ENCODE measurements at regions not wholly inside any gene's neighbourhood (a gene's known extent, or its start where the extent isn't known, plus 50 kb on each side); places are given as distances from the start of the nearest gene placed in this dataset.

- Histone ChIP-seq H3K9me3 (peaks cover 0 to 11% (median 0%) of the 10 kb centered on the region in 8 donors), H3K4me1 (no peaks in the 10 kb centered on the region), H3K4me3 (no peak overlapping the region), H3K36me3 (no peaks in the 10 kb centered on the region), H3K27me3 (replicated peaks in 1 of 7) (no peaks in the 10 kb centered on the region), H3K27ac (no peak overlapping the region)
- TF ChIP-seq POLR2AphosphoS5 (IDR thresholded peaks at IDR 0.05) (no peak), POLR2A (IDR thresholded peaks at IDR 0.05) (no peak)
- TF ChIP-seq, protein P1, sequence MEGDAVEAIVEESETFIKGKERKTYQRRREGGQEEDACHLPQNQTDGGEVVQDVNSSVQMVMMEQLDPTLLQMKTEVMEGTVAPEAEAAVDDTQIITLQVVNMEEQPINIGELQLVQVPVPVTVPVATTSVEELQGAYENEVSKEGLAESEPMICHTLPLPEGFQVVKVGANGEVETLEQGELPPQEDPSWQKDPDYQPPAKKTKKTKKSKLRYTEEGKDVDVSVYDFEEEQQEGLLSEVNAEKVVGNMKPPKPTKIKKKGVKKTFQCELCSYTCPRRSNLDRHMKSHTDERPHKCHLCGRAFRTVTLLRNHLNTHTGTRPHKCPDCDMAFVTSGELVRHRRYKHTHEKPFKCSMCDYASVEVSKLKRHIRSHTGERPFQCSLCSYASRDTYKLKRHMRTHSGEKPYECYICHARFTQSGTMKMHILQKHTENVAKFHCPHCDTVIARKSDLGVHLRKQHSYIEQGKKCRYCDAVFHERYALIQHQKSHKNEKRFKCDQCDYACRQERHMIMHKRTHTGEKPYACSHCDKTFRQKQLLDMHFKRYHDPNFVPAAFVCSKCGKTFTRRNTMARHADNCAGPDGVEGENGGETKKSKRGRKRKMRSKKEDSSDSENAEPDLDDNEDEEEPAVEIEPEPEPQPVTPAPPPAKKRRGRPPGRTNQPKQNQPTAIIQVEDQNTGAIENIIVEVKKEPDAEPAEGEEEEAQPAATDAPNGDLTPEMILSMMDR (IDR thresholded peaks at IDR 0.05 in 8 of 11, conservative IDR thresholded peaks at IDR 0.05 in 3 of 11) = no peak
- DNase-seq = no peak
- intact Hi-C loops (cut with DNase I; ENCODE audit: low total_unique reads) = no loop called here
- 73 to 85% (median 85%) methylated on average over 7 of the region's 7 CpGs for WGBS, 5 donors
Observed at GRCh38 chr18:45228796-45229388, 386.4 kb upstream of the SLC14A2 start.

DNA sequence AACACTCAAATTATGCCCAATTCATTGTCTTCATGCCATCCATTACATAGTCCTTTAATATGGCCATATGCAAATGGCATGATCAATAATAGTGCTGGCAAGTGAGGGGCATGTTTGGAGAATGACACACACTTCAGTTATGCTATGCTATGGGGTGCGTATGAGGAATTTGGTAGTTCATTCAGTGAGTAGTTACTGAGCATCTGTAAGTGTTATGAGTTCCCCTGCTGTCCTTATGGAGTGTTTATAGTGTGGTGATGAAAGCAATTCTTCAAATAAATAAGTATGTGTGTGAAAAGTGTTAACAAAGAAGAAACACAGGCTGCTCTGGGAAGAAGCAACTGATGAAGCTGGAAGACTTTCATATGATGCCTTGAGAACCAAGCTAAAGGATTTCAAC lies 383.7 kb upstream of the SLC14A2 start:
- WGBS, 5 donors = 91 to 96% (median 94%) methylated on average over 1 of the region's 1 CpG
- H3K4me1 ChIP-seq = no peaks in the 10 kb centered on the region
- no peak overlapping the region for H3K4me3 ChIP-seq
- TF ChIP-seq POLR2A (IDR thresholded peaks at IDR 0.05) (no peak), POLR2AphosphoS5 (IDR thresholded peaks at IDR 0.05) (no peak)
- TF ChIP-seq, protein P1 (IDR thresholded peaks at IDR 0.05 in 8 of 11, conservative IDR thresholded peaks at IDR 0.05 in 3 of 11) = no peak
- H3K27me3 ChIP-seq (replicated peaks in 1 of 7) = no peaks in the 10 kb centered on the region
- peaks cover 0 to 9% (median 0%) of the 10 kb centered on the region in 8 donors for H3K9me3 ChIP-seq
- no peak overlapping the region for H3K27ac ChIP-seq
- H3K36me3 ChIP-seq = no peaks in the 10 kb centered on the region
- no peak for DNase-seq
- intact Hi-C loops (cut with DNase I; ENCODE audit: low total_unique reads) = no loop called here

DNA sequence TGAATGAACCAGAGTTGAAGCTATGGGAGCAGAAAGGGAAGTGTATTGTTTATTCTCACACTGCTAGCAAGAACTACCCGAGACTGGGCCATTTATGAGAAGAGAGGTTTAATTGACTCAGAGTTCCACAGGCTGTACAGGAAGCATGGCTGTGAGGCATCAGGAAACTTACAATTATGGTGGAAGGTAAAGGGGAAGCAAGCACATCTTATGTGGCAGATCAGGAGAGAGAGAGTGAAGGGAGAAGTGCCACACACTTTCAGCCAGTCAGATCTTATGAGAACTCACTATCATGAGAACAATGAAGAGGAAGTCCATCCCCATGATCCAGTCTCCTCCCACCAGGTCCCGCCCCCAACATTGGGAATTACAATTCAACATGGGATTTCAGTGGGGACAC lies 383.2 kb upstream of the SLC14A2 start:
- 53 to 67% (median 64%) methylated on average over 2 of the region's 2 CpGs for WGBS, 5 donors
- DNase-seq = no peak

GRCh38 chr18:45236676-45237075 lies 378.6 kb upstream of the SLC14A2 start:
- H3K36me3 ChIP-seq = no peaks in the 10 kb centered on the region
- TF ChIP-seq POLR2AphosphoS5 (IDR thresholded peaks at IDR 0.05) = no peak
- TF ChIP-seq, protein P1 (IDR thresholded peaks at IDR 0.05 in 8 of 11, conservative IDR thresholded peaks at IDR 0.05 in 3 of 11) = no peak
- no peak for TF ChIP-seq POLR2A (IDR thresholded peaks at IDR 0.05)
- H3K4me1 ChIP-seq = no peaks in the 10 kb centered on the region
- intact Hi-C loops (cut with DNase I; ENCODE audit: low total_unique reads) = no loop called here
- peaks cover 0 to 6% (median 0%) of the 10 kb centered on the region in 7 donors for H3K27me3 ChIP-seq (replicated peaks in 1 of 7)
- no peak for DNase-seq
- no peak overlapping the region for H3K4me3 ChIP-seq
- H3K27ac ChIP-seq = no peak overlapping the region
- WGBS, 5 donors = 0 to 36% (median 20%) methylated on average over 1 of the region's 1 CpG
- H3K9me3 ChIP-seq = no peaks in the 10 kb centered on the region

More for the DNA sequence above, 383.2 kb upstream of the SLC14A2 start:
- Histone ChIP-seq H3K27me3 (replicated peaks in 1 of 7) (no peaks in the 10 kb centered on the region), H3K27ac (no peak overlapping the region), H3K36me3 (no peaks in the 10 kb centered on the region), H3K4me1 (no peaks in the 10 kb centered on the region), H3K4me3 (no peak overlapping the region), H3K9me3 (peaks cover 0 to 5% (median 0%) of the 10 kb centered on the region in 8 donors)
- TF ChIP-seq, protein P1 (IDR thresholded peaks at IDR 0.05 in 8 of 11, conservative IDR thresholded peaks at IDR 0.05 in 3 of 11) = no peak
- TF ChIP-seq POLR2A (IDR thresholded peaks at IDR 0.05) (no peak), POLR2AphosphoS5 (IDR thresholded peaks at IDR 0.05) (no peak)
- intact Hi-C loops (cut with DNase I; ENCODE audit: low total_unique reads) = no loop called here
